ENCODE measurements at regions not wholly inside any gene's neighbourhood (a gene's known extent, or its start where the extent isn't known, plus 50 kb on each side); places are given as distances from the start of the nearest gene placed in this dataset.

- TF ChIP-seq CTCF (IDR thresholded peaks at IDR 0.05 in 8 of 11, conservative IDR thresholded peaks at IDR 0.05 in 3 of 11) (no peak), POLR2A (IDR thresholded peaks at IDR 0.05) (no peak)
Measured at GRCh38 chr1:29893806-29894205, 657.5 kb downstream of the PTPRU start.

Data from spleen (tissue), 7 donors.